ENCODE measurements at regions not wholly inside any gene's neighbourhood (a gene's known extent, or its start where the extent isn't known, plus 50 kb on each side); places are given as distances from the start of the nearest gene placed in this dataset.

DNA sequence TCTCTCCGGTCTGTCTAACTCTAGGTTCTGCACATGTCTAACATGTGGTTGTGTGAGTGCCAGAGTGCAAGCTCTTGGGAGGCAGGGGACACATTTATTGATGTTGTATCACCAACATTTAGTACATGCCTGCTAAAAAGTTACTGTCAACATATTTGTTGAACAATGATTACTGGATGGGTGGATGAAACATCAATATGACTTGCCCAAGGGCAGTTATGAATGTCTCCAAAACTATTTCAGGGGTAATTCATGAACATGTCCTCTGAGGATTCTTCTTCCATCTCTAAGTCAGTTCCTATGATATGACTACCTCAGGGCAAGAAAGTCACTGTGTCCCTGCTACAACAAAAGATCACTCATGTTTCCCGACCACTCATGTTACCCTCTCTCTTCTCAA, 91.3 kb upstream of the STEAP1B start:
- no peak for TF ChIP-seq ZFX (IDR thresholded peaks at IDR 0.05; ENCODE audit: borderline replicate concordance)
- TF ChIP-seq, protein P1, sequence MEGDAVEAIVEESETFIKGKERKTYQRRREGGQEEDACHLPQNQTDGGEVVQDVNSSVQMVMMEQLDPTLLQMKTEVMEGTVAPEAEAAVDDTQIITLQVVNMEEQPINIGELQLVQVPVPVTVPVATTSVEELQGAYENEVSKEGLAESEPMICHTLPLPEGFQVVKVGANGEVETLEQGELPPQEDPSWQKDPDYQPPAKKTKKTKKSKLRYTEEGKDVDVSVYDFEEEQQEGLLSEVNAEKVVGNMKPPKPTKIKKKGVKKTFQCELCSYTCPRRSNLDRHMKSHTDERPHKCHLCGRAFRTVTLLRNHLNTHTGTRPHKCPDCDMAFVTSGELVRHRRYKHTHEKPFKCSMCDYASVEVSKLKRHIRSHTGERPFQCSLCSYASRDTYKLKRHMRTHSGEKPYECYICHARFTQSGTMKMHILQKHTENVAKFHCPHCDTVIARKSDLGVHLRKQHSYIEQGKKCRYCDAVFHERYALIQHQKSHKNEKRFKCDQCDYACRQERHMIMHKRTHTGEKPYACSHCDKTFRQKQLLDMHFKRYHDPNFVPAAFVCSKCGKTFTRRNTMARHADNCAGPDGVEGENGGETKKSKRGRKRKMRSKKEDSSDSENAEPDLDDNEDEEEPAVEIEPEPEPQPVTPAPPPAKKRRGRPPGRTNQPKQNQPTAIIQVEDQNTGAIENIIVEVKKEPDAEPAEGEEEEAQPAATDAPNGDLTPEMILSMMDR (IDR thresholded peaks at IDR 0.05): no peak

GRCh38 chr7:22589641-22590201, 89.7 kb upstream of the STEAP1B start:
- TF ChIP-seq, protein P1 (IDR thresholded peaks at IDR 0.05): no peak
- no peak overlapping the region for H3K27ac ChIP-seq

More for the DNA sequence above, 91.3 kb upstream of the STEAP1B start:
- H3K27ac ChIP-seq: no peak overlapping the region

GRCh38 chr7:22588351-22588750, 88.4 kb upstream of the STEAP1B start:
- TF ChIP-seq, protein P1 (IDR thresholded peaks at IDR 0.05): no peak
- no peak for TF ChIP-seq ZFX (IDR thresholded peaks at IDR 0.05; ENCODE audit: borderline replicate concordance)
- H3K27ac ChIP-seq: no peak overlapping the region

GRCh38 chr7:22587322-22587721, 87.3 kb upstream of the STEAP1B start:
- H3K27ac ChIP-seq: no peak overlapping the region
- TF ChIP-seq ZFX (IDR thresholded peaks at IDR 0.05; ENCODE audit: borderline replicate concordance): no peak
- TF ChIP-seq, protein P1 (IDR thresholded peaks at IDR 0.05): no peak

DNA sequence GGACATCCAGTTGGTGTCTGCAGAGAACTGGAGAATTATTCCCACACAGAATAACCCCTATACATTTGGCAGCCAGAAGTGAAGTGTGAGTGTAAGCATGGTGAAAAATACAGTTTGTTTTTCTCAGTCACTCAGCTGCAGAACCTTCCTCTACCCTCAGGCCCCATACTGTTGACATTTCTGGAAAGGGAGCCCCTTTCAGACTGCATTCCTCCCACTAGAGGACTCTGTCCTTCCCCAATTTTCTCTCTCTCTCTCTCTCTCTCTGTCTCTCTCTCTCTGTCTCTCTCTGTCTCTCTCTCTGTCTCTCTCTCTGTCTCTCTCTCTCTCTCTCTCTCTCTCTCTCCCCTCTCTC, 86.8 kb upstream of the STEAP1B start:
- H3K27ac ChIP-seq: no peak overlapping the region
- TF ChIP-seq, protein P1 (IDR thresholded peaks at IDR 0.05): peak; percentile 52
- TF ChIP-seq ZFX (IDR thresholded peaks at IDR 0.05; ENCODE audit: borderline replicate concordance): no peak

DNA sequence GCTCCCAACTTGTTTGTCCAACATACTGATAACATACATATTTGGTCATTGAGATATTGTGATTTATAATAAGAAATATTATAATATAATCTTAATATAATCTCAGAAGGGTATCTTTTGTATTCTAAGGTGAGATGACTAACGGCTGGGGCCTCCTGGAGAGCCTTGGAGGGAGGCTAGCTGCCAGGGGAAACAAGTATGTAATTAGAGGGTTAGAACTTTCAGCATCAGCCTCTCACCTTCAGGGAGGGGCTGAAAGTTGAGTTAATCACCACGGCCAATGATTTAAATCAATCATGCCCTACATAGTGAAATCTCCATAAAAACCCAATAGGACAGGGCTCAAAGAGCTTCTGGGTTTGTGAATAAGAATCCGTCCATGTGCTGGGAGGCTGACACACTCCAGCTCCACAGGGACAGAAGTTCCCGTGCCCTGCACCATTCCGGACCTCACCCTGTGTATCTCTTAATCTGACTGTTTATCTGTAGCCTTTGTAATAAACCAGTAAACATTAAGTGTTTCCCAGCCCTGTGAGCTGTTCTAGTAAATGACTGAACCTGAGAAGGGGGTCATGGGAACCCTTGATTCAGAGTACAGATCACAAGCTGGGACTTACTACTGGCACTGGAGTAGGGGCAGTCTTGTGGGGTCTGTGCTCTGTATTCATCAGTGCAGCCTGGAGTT, 86.3 kb upstream of the STEAP1B start:
- no peak overlapping the region for H3K27ac ChIP-seq
- TF ChIP-seq, protein P1 (IDR thresholded peaks at IDR 0.05): no peak
- no peak for TF ChIP-seq ZFX (IDR thresholded peaks at IDR 0.05; ENCODE audit: borderline replicate concordance)

DNA sequence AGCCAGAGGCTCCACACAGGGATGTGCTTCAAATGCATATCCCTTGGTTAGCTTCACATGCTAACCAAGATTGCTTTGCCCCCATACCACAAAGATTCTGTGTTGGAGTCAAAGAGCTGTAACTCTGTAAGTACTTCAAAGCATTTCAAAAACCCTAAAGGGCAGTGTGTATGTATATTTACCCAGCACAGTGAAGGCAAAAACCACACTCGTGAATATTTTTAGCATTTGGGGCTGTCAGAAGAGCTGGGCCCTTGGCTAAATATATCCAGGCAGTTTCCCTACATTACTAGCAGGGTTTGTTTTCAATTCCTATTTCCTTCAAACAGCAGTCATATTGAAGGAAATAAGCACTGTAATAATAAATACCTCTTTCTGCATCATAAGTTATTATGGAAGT, 84.2 kb upstream of the STEAP1B start:
- no peak overlapping the region for H3K27ac ChIP-seq
- TF ChIP-seq, protein P1 (IDR thresholded peaks at IDR 0.05): no peak
- TF ChIP-seq ZFX (IDR thresholded peaks at IDR 0.05; ENCODE audit: borderline replicate concordance): no peak
